NCI-H2081 (cell line): ENCODE measurements at regions not wholly inside any gene's neighbourhood (a gene's known extent, or its start where the extent isn't known, plus 50 kb on each side); places are given as distances from the start of the nearest gene placed in this dataset.
"Not testable (repeated sequence)": the region's sequence is repeated elsewhere in the genome, so short reads cannot be mapped to it uniquely, and the experiment has no call there.

Source experiments
- DNase-seq, 2 experiments: peaks; one replicate each; lab custom pipeline; 2025; lab: John Stamatoyannopoulos, UW

- DNase-seq, result no peak
Observed at GRCh38 chr3:182342252-182342651, 451.1 kb upstream of the ATP11B start.

DNA sequence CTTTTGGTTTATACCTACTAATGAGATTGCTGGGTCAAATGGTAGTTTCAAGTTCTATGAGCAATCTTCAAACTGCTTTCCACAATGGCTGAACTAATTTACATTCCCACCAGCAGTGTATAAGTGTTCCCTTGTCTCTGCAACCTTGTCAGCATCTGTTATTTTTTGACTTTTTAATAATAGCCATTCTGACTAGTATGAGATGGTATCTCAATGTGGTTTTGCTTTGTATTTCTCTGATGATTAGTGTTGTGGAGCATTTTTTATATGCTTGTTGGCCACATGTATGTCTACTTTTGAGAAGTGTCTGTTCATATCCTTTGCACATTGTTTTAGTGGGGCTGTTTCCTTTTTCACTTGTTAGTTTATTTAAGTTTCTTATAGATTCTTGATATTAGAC is 449.3 kb upstream of the ATP11B start:
- not testable (repeated sequence) for DNase-seq

DNA sequence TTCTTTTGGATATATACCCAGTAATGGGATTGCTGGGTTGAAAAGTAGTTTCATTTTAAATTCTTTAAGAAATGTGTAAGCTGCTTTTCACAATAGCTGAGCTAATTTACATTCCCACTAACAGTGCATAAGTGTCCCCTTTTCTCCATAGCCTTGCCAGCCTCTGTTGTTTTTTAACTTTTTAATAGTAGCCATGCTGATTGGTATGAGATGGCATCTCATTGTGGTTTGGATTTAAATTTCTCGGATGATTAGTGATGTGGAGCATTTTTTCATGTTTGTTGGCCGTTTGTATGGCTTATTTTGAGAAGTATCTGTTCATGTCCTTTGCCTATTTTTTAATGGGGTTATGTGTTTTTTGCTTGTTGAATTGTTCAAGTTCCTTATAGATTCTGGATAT is 444.3 kb upstream of the ATP11B start:
- DNase-seq, result no peak

- DNase-seq, result peak in 1 of 2 experiments; percentile 25
Observed at GRCh38 chr3:182349951-182350517, 443.3 kb upstream of the ATP11B start.

- no peak for DNase-seq
Observed at GRCh38 chr3:182357928-182358327, 435.4 kb upstream of the ATP11B start.

DNA sequence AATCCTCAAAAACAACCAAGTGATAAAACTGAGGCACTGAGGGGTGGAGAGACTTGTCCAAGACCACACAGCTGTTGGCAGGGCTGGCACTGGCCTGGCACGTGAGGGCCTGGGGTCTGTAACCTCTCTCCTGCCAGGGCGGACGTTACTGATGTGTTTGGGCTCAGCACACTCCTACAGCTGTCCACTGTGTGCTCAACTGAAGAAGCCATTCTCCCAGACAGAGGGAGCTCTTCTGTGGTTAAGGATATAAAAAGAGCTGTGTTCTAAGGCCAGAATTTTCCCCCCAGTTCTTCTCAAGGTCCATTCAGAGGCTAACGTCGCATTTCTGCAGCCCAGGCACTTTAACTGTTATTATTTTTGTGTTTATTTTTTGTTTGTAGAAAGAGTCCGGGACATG is 429.0 kb upstream of the ATP11B start:
- peak; percentile 59 to 77 for DNase-seq

GRCh38 chr3:182364723-182365650 is 428.3 kb upstream of the ATP11B start:
- DNase-seq, result peak; percentile 99 to 100

GRCh38 chr3:182366746-182367145 is 426.6 kb upstream of the ATP11B start:
- no peak for DNase-seq

DNA sequence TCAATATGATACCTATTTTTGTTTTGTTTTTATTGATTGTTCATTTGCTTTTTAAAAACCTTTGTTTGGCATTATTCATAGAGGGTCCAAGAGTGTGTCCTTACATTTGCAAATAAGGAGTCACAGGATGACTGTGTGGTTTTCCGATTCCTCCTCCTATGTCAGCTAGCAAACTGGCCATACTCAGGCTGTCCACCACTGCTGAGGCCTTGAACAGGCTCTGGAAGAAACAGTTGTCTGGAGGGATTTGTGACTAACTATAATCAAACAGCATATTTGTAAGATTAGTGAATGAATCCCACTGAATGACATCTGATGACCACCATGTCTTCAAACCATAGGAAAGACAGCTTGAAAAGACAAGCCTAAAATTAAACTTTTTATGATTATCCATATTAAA is 423.4 kb upstream of the ATP11B start:
- no peak for DNase-seq

DNA sequence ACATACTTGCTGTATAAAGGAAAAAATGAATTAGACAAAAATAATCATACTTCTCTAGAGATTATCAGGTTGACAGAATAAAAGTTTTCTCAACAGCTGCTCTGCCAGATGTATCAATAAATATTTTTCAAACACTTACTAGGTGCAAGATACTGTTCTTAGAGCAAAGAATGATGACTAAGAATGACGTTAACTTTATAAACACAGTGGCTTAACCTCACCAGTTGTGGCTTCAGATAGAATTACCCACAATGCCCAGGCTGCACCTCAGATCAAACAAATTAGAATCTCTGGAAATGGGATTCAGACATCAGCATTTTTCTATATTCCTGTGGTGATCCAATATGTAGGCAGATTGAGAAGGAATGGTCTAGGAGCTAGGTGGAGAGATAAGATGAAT is 422.4 kb upstream of the ATP11B start:
- DNase-seq, result no peak

- DNase-seq, result no peak
Observed at GRCh38 chr3:182375916-182376315, 417.4 kb upstream of the ATP11B start.

- DNase-seq, result no peak
Observed at GRCh38 chr3:182382112-182382857, 411.0 kb upstream of the ATP11B start.

DNA sequence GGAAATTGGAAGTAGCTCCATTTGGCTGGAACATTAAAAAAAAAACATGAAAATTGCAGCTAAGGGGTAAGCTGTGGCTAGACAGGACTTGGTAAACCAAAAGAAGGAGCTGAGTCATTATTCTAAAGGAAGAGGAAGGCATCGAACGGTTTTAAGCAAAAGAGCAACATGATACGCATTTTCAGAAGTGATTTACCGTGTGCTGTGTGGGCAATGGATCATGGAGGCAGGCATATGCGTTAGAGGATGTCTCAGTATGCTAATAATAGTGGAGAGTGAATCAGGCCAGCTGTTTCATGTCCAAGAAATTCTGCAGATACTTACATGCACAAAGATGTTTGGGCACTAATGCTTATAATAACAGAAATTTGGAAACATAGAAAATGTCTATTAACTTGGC is 409.1 kb upstream of the ATP11B start:
- DNase-seq, result no peak

DNA sequence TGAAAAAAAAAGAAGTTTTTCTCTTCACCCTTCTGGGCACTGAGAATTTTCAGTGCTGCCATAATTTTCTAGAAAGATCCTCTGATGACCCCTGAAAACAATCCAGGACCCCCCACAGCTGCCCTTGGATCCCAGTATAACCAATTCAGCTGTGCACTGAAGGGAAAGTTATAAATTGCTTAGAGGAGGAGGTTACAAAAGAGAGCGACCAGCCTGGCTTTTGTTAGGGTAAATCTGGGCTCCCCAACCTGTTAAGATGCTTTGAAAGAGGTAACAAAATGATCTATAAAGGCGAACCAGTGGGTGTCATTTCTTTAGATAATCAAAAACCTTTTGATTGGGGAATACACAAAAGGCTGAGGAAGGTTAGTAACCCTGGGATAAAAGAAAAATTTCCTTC is 407.9 kb upstream of the ATP11B start:
- DNase-seq, result no peak

- DNase-seq, result no peak
Observed at GRCh38 chr3:182388506-182388905, 404.8 kb upstream of the ATP11B start.

DNA sequence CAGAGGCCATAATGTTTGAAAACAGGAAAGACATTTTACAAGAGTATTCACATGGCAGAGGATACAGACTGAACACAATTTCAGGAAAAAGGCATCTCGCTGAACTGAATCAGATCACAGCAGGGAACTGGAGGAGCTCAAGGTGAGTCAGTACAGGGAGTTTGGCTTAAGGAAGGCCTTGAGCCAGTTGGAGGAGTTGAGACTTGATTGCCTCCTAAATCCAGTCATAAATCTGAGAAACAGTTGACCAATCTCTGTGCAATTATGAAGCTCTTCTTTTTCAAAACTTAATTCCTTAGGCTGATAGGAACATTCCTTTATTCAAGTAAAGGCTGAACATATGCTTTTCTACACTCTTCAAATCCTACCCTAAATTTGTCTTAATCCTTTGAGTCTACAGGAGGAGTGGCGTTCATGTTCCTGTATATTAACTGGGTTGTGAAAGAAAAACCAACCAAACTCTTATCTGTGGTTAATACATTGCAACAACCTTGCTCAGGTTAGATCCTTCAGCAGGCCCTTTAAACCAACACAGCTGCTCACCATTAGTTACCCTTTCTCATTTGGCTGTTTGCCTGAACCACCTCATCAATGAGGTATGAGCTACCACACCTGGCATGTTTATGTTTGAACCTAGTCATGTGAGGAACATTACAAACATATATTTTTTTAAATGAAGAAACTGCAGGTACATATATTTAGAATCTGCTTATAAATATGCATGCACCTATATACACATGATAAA is 404.1 kb upstream of the ATP11B start:
- peak; percentile 85 to 97 for DNase-seq

DNA sequence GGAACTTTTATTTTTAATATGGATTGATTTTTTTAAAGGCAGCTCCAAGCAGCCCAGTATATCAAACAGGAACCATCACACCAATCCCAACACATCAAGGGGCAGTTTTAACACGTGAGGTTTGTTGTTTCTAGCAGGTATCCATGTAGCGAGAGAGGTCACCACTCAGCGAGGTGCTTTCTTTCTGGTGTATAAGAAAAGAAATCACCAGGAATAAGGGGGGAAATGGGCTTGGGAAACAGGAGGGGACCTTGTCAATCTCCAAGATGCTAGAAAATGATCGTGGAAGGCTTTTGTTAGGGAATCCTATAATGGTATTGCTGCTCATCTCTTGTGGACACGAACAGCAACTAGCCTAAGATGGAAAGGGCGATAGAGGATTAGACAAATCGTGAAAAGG is 402.9 kb upstream of the ATP11B start:
- no peak for DNase-seq

DNA sequence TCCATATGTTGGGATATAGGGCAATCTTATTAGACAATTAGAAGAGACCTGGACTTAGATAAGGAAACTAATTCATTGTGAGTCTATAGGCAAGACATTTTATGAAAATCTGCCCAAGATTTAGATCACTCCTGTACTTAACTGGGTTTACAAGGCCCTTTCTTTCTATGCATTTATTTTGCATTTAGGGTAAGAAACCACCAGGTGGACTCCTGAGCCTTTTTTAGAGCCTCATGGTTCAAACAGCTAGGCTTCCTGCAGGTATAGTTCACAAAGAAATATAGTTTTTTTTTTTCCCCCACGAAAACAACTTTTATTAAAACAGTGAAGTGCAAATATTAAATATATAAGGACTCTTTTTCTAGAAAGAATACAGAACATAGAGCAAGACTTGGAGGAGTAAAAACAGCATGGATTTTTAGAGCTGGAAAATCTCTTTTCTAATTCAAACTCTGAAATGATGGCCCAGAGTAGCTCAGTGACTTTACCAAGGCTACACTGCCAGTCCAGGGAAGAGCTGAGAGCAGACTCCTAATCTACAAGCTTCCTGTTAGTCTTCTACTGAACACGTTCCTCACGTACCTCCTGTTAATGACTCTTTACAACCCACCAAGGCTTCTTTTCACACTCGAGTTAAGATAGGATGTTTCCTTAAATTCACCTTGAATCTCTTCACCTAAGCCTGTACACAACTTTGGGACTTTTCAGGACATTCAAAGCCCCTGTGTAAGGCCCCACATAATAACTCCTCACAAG is 400.9 kb upstream of the ATP11B start:
- DNase-seq, result no peak

- DNase-seq, result no peak
Observed at GRCh38 chr3:182393151-182393550, 400.2 kb upstream of the ATP11B start.

DNA sequence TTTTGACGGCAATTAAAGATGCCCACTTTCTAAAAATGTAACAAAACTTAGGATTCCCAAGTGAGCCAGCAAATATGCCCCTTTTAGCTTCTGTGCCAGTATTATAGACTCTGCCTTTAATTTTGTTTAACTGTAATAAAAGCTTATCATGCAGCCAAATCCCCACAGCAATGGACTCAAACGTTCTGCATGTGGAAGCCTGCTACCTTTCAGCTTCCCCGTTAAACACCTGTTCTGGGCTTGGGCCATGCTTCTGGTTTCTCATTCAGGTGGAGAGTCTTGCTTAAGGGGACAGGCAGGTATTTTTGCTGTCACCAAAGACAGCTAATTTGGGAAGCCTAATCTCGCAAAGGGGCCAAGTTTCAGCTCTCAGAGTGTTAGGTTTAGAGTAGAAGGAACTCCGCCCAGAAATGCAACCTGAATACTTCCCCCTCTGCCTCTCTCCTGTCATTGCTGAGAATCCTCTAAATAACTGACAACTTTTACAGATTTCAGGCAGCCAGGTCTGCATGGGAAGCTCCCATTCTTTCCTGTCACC is 399.4 kb upstream of the ATP11B start:
- DNase-seq, result peak in 1 of 2 experiments; percentile 39

GRCh38 chr3:182397164-182397563 is 396.1 kb upstream of the ATP11B start:
- DNase-seq, result no peak
